HG02588 (cell line): ENCODE measurements at regions not wholly inside any gene's neighbourhood (a gene's known extent, or its start where the extent isn't known, plus 50 kb on each side); places are given as distances from the start of the nearest gene placed in this dataset.
"Not testable (repeated sequence)": the region's sequence is repeated elsewhere in the genome, so short reads cannot be mapped to it uniquely, and the experiment has no call there.

ENCODE experiments used
- ATAC-seq: cut with Tn5 transposase; IDR thresholded peaks from one replicate; pipeline ENCODE4 v1.9.1; 2021; ENCODE audit warnings: mild to moderate bottlenecking, moderate library complexity; ENCODE audit not compliant: unreplicated experiment

DNA sequence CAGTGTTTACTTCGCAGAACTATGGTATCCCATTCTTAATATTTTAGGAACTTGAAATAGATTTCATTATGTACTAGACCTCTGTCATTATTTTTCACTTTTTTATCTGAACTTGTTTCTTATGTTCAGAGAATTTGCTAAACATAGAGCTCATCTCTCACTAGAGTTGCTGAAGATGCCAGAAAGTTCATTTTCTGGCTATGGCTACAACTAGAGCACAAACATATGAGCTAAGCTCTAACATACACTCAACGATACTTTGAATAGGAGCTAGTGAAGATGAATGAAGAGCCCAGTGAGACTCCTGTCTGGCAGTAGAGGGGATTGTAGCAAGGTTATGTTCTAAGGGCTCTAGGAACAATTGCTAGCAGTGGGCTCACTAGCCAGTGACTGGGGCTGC lies 582.2 kb downstream of the KIF4B start:
- ATAC-seq = no peak

DNA sequence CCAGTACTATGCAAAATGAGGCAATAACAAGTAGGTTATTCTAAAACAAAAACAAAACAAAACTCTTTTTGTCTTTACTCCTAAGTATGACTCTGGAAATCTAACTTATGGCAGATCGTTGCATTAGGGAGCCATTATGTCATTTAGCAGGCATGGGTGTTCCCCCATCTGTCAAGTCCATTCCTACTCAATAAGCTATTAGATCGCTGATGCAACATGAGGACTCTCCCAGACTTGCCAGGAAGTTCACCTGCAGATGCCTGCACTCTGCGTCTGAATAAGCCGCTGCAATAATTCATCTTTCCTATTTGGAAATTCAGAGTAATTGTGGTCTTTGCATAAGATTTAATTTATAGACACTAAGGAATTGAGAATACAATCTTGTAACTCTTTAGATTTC lies 585.0 kb downstream of the KIF4B start:
- no peak for ATAC-seq

DNA sequence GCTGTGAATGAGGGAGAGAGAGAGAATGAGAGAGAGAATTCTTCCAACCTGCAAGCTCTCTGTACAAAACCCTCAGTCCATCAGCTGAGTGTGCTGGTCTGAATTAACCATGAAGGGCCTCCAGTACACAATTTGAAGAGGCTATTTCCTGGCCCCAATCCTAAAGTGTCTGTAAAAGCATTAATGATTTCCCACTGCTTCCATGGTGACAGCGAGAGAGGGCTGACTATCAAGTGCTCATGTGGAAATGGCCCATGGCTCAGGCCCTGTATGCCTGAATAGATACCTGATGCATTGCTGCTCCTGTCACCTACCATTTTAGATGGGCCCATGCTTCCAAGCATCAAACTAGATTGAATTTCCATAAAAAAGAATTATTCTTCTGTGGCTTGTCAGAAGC lies 592.4 kb downstream of the KIF4B start:
- no peak for ATAC-seq

DNA sequence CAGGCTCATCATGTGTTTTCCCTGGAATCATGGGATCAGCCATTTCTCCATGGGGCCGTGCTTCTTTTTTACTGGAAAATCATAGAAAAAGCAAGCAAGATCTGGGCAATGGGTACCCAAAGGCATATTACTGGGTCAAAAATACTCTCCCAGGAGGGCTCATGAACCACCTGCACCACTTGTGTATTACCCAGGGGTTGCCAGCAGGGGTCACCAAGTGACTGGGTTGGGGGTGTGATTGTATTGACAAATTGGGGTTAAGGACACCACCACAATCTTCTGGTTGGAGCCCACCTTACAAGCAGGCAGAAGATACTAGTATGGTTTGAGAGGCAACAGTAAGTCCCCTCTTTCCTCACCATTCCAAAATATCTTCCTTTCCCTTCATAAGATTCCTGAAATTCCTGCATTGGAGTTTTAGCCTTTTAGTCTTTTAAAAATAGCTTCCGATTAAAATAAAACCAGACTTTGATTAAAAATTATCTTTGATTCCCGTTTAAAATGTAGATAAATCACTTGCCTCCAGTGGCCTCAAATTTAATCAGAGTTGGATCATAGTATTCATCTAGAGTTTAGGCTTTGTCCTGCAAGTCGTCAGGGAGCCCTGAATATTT lies 603.3 kb downstream of the KIF4B start:
- ATAC-seq = peak; percentile 69

DNA sequence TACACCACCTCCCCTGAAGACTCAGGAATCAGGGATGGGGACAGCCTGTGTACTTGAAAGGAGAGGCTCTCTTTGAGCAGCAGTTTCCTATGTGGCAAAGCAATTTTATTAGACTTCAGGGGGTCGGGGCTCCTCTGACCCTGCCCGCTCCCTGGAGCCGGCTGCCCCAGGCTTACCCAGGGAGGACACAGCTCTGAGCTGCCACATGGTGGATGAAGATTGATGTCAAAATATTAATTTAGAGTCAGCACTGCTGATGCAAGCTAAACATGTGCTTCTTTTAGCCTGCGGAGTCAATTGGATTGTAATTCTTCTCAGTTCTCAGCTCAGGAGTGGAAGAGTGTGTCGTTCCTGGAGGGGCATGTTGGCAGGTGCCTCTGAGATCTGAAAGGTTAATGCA lies 606.1 kb downstream of the KIF4B start:
- no peak for ATAC-seq

DNA sequence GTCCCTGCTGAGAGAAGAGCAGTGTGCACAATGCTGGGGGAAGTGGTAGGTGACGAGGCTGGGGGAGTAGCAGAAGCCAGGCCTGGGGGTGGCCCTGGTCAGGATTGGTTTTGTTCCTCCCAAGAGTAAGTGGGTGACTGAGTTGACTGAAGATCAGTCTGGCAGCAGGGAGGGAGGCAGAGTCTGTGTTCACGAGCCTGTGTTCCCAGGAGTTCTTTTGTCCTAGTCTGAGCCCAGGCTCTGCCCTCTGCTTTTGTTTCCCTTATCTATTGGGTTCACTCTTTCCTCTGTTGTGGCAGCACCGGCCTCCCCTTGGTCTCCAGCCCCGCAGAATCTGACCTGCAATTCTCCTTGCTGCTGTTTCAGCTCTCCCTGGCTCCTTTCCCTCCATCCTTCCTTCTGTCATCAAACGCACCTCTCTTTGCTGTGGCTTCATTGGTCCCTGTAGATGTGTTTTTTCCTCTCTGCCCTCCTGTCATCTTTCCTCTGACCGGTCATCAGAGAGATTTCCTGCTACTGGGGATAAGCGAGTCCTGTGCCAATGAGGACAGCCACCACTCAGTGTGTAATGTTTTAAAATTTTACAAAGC lies 607.4 kb downstream of the KIF4B start:
- ATAC-seq = no peak

DNA sequence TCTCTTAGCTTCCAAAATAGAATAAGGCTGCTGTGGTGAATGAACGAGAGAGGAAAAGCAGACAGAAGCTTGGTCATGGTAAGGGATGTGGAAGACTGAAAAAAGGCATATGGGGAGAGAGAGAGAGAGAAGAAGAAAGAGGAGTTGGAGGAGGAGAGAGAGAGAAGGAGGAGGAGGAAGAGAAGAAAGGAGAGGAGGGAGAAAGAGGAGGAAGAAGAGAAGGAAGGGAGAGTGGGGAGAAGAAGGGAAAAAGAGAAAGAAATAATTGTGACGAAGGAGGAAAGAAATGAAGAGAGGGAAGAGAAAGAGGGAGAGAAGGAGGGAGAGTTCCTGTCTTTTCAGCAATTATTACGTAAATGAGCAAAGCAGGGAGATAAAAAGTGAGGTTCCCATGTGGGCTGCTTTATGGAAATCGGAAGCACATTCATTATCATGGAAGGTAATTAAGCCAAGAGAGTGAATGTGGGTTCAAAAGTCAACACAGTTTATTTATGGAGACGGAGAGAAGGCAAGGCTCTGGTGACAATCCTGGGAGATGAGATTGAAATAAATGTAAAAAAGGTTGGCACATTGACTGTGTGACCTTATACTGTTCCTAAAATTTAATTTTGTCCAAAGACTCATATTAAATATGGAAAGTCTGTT lies 611.2 kb downstream of the KIF4B start:
- ATAC-seq = no peak

DNA sequence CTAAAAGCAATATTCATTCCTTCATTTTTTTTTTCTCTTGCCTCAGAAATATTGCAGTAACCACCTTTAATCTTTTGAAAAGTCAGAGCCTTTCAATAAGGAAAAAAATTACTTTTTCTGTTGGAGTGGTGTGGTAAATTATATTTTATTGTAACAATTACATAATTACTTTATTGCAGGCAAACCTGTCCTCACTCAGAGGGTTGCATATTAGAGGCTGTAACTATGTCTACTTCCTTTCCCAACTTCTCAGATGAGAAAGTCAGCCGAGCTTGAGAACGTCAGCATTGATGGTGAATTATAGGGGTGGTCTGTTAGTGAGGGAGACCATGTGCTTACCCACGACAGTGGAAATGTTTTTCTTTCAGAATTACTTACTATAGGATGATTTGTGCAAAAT lies 611.8 kb downstream of the KIF4B start:
- no peak for ATAC-seq

DNA sequence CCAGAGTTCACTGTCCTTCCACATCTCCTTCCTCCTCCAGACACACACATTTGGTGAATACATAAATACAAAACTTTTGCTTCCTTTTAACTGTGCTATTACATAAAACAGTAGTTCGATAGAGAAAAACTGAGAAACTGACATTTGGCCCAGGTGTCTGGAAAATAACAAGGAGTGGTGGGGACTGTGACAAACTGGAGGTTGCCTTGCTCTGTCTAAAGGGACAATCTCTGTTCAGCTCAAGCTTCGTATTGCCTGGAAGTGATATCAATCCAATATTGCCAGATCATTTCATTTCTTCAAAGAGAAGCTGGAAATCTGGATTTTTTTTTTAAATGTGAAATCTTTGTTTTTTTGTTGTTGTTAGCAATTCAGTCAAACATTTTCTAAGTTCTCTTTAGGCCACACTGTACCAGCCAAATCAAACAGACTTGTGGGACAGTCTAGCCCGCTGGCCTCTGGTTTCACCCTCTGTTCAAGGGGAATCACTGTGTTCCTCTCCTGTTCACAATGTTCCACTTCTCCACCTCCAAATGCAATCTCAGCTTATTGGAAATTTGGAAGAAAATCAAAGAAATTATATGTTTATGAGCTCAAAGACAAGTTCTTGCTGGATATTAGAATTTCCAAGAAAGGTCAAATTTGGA lies 612.5 kb downstream of the KIF4B start:
- no peak for ATAC-seq

DNA sequence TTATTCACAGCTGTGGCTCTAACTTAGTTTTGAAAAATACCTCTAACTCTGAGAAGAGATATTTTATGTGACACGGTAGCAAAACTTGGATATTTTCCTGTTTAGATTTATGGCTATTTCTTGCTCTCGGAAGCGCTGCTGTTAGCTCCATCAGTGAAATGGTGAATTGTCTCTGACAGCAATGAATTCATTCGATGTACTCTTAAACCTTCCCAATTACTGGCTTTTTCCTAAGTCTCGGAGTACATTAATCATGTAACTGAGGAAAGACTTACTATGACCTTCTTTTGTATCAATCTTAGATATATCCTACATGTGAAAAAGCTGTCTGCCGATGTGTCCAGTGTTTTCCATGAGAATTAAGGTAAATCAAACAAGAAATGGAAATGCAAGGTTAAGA lies 613.0 kb downstream of the KIF4B start:
- ATAC-seq = no peak

DNA sequence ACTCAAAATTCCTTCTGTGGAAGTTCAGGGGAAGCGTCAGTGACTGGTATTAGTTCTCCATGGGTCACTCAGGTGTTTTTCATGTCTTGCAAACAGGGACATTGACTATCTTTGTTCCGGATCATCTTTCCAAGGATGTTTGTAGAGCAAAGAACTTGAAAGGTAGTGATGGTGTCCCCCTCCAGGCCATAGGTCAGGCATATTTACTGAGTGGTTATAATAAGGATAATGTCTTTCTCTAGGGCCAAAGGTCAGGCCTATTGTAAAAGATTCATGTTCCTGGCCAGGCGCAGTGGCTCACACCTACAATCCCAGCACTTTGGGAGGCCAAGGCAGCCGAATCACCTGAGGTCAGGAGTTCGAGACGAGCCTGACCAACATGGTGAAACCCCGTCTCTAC lies 614.8 kb downstream of the KIF4B start:
- ATAC-seq = no peak

DNA sequence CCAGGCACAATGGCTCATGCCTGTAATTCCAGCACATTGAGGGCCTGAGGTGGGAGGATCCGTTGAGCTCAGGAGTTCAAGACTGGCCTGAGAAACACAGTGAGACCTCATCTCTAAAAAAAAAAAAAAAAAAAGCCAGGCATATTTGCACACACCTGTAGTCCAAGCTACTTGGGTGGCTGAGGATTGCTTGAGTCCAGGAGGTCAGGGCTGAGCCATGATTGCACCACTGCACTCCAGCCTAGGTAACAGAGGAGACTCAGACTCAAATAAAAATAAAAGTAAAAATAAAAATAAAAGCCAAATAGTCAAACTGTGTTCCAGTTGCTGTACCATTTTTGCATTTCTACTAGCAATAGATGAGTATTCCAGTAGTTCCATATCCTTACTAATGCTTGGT lies 616.0 kb downstream of the KIF4B start:
- ATAC-seq = no peak

DNA sequence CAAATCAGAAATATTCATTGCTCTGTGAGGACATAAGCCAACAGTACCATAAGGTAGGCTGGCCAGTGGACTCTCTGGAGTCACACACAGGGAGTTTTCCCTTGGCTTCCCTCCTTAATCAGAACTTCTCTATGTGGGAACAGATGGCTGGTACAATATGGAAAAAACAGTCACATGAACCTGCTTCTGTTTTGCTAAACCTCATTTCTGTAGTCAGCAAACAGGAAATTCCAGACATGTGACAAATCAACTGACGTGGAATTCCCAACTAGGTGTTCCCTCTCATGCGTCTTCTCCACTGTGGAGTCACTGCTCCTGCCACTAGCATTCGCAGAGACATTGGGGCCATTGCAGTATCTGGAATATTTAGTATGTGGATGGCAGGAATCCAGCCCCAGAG lies 617.6 kb downstream of the KIF4B start:
- no peak for ATAC-seq

DNA sequence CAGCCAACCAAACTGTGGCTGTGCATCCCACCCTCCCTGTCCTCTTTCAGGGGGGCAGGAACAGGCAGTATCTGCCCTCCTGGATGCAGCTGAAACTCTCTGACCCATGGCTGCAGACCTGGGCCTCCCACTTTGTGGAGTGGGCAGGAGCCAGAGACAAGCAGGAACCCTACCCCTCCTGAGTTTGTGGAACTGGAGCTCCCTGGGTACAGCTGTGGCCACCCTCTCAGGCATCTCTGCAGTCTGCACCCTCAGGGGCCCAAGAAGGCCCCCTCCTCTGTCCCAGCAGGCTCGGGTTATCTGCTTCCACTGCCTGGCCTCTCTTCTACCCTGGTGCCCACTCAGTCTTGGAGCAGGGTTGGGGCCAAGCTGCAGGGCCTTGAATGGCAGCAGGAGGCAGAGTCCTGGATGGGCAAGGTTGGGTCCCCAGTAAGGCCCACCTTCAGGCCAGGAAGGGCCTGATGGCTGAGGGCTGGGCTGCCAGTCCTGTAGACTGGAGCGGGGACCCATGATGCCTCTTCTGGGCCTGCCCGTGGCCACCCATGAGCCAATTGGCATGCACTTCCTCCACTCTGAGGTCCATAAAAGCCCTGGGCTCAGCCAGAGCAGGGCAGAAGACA lies 619.9 kb downstream of the KIF4B start:
- ATAC-seq = no peak

DNA sequence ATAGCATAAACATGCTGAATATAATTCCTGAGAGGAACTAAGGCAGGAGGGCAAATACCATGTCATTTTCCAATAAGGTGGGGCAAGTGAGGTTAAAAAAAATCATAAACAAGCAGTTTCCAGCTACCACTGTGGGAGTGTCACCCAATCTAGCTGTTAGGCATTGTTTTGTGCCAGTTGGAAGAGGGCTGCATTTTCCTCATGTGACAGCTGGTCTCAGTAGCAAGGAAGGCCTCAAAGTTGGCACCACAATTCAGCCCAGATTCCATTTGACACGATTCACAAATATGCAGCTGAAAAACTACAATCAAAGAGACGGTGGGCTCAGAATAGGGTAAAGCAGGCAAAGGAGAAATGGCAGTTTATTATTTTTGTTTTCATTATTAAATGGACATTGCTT lies 636.1 kb downstream of the KIF4B start:
- no peak for ATAC-seq

DNA sequence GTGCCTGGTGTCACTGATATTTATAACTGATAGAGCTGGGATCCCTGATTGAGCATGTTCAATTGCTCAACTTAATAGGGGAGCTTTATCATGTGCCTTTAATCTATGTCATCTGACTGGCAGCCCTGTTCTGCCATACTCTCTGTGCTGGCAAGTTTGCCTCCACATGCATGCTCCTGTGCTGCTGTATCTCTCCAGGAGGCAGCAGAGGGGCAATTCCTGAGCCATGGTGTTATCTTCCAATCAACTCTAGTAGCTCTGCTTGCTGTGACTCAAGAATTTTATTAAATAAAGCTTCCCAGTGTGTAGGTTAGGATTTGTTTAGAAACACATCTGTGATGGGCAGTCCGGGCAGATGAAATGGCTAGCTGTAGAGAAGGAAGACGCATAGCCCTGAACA lies 642.0 kb downstream of the KIF4B start:
- no peak for ATAC-seq

DNA sequence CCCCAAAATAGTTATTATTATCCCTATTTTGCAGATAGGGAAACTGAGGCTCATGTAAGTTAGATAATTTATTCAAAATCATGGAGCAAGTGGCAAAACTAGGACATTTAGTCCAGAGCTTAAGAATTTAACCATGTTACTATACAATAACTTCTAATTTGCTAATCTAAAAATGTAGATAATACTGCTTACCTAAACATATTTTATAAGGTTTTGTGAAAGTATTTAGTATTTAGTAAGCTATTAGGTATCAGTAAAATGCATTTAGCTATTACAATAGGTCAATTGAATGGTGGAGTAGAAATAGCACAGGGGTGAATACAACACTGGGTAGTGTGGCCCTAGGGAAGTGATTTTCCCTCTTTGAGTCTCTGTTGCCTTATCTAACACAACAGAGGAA lies 648.3 kb downstream of the KIF4B start:
- no peak for ATAC-seq

DNA sequence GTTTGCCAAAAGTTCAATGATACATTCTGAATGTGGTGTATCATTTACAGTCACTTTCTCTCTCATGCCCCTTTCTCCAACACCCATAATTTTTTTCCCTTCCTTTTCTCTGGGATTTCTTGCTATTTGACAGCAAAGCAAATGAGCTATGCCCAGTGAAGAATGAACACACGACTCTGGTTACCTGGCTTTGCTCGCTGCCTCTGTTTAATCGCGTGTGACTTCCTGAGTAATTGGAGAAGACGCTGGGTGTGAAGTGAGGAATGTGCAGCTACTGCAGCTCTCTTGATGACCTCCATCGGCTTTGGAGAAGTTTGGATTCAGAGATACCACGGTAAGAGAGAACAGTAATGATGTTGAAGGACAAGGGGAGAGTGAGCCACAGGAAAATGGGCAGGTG lies 651.8 kb downstream of the KIF4B start:
- no peak for ATAC-seq

DNA sequence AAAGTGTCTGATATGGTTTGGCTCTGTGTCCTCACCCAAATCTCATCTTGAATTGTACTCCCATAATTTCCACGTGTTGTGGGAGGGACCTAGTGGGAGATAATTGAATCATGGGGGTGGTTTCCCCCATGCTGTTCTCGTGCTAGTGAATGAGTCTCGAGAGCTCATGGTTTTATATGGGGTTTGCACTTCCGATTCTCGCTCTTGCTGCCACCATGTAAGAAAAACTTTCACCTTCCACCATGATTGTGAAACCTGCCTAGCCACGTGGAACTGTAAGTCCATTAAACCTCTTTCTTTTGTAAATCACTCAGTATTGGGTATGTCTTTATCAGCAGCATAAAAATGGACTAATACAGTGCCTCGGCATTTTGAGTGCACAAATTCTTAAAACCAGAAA lies 655.0 kb upstream of the SGCD start:
- not testable (repeated sequence) for ATAC-seq

DNA sequence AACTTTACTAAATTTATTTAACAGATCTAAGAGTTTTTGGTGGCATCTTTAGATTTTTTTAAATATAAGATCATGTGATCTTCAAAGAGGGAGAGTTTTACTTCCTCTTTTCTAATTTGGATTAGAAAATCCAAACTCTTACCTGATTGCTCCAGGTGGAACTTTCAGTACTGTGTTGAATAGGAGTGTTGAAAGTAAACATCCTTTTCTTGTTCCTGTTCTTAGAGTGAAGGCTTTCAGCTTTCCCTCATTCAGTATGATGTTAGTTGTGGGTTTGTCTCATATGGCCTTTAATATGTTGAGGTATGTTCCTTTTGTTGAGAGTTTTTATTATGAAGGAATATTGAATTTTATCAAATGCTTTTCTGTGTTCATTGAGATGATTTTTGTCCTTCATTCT lies 650.0 kb upstream of the SGCD start:
- ATAC-seq = no peak

DNA sequence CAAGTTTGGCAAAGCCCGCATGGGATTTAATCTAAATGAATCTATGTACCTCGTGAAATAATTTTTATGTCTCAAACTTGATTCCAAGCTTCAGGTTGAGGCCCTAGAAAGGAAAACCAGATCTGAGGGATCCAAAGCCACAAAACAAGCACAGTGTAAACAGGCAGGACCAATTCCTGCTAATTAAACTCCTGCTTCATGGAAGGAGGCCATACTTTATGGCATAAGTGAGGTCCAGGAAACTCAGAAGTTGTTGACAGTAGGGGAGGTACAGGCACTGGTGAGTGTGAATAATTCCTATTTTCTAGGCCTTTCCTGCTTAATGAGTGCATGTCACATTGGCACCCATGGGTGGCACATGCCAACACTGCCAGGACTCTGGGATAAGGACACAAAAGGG lies 648.6 kb upstream of the SGCD start:
- no peak for ATAC-seq

DNA sequence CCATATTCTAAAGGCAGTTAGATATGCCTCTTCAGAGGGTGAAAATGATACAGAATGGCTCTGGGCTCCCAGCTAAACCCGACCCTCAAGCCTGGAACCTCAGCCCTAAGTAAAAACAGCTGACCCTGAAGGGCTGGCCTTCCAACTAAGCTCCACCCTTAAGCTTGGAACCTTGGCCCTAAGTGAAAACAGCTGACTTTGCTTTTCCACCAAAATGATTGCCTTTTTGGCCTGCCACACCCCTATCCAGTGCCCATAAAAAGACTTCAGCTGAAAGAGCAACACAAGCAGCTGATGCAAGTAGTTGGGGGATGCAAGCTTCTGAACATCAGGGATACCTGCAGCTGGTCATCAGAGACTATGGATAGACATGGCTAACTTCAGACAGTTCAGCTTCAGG lies 647.4 kb upstream of the SGCD start:
- no peak for ATAC-seq
